Endodermal cell (in vitro differentiated cells): ENCODE measurements at regions not wholly inside any gene's neighbourhood (a gene's known extent, or its start where the extent isn't known, plus 50 kb on each side); places are given as distances from the start of the nearest gene placed in this dataset.

Source experiments
- DNase-seq: peaks from one replicate; pipeline ENCODE4 v3.0.0-alpha.2; 2017
- H3K27ac ChIP-seq: 2 replicates; pipeline ENCODE4 v1.5.1; 2013; ENCODE audit warnings: mild to moderate bottlenecking, low read depth, low read length, moderate library complexity
- H3K27me3 ChIP-seq: 2 replicates; pipeline ENCODE4 v1.6.1; 2013; ENCODE audit warnings: mild to moderate bottlenecking, low read length, moderate library complexity; ENCODE audit not compliant: insufficient read depth, control insufficient read depth, poor library complexity, severe bottlenecking
- H3K36me3 ChIP-seq: 2 replicates; pipeline ENCODE4 v1.7.0; 2013; ENCODE audit warnings: mild to moderate bottlenecking, low read length, moderate library complexity; ENCODE audit not compliant: control insufficient read depth, insufficient read depth
- H3K4me1 ChIP-seq: one replicate; pipeline ENCODE4 v1.7.0; 2013; ENCODE audit warnings: low read length; ENCODE audit not compliant: control insufficient read depth, insufficient read depth
- H3K4me3 ChIP-seq: 2 replicates; pipeline ENCODE4 v1.5.1; 2013; ENCODE audit warnings: mild to moderate bottlenecking, low read length, moderate library complexity
- H3K9ac ChIP-seq: 2 replicates; pipeline ENCODE4 v1.6.1; 2013; ENCODE audit warnings: mild to moderate bottlenecking, low read length, moderate library complexity; ENCODE audit not compliant: poor library complexity, severe bottlenecking; ENCODE audit errors: extremely low read depth
- H3K9me3 ChIP-seq: 2 replicates; pipeline ENCODE4 v1.6.1; 2013; ENCODE audit warnings: mild to moderate bottlenecking, low read length, moderate library complexity; ENCODE audit not compliant: control insufficient read depth
- H3K27ac Mint-ChIP-seq: 2 replicates; pipeline ENCODE4 v1.8.0; 2020; ENCODE audit warnings: mixed read lengths
- H3K27me3 Mint-ChIP-seq: 2 replicates; pipeline ENCODE4 v1.8.0; 2021; ENCODE audit warnings: mild to moderate bottlenecking, mixed read lengths; ENCODE audit not compliant: insufficient read depth
- H3K36me3 Mint-ChIP-seq: 2 replicates; pipeline ENCODE4 v1.8.0; 2020; ENCODE audit warnings: low read depth, mixed read lengths
- H3K4me1 Mint-ChIP-seq: 2 replicates; pipeline ENCODE4 v1.8.0; 2020; ENCODE audit warnings: mixed read lengths
- H3K4me3 Mint-ChIP-seq: 2 replicates; pipeline ENCODE4 v1.8.0; 2020; ENCODE audit warnings: mild to moderate bottlenecking, moderate library complexity, mixed read lengths
- H3K9me3 Mint-ChIP-seq: 2 replicates; pipeline ENCODE4 v1.8.0; 2020; ENCODE audit warnings: mild to moderate bottlenecking, mixed read lengths
- CTCF ChIP-seq: fragments of 200-600 bp; sonication (generic); conservative IDR thresholded peaks from 2 replicates; pipeline ENCODE4 v1.5.0; 2021; ENCODE audit warnings: antibody characterized with exemption, mild to moderate bottlenecking
- WGBS, 2 experiments: methylation state at CpG; one replicate each; pipeline versions ENCODE4 v1.1.5 to v1.1.7; 2013; ENCODE audit warnings: missing lambda C conversion rate in 2 of 2, mixed read lengths in 1 of 2; ENCODE audit not compliant: insufficient coverage in 1 of 2, insufficient read length in 1 of 2; 5-methylcytosine and 5-hydroxymethylcytosine counted together

GRCh38 chr2:18907937-18908336 is 318.6 kb upstream of the NT5C1B start:
- peaks cover 5% of the 10 kb centered on the region for H3K4me1 ChIP-seq
- 91 to 98% methylated on average over 3 of the region's 3 CpGs for WGBS, 2 experiments
- no peaks in the 10 kb centered on the region for H3K36me3 ChIP-seq
- no peak for TF ChIP-seq CTCF
- H3K9ac ChIP-seq: no peak overlapping the region
- no peak overlapping the region for H3K4me3 Mint-ChIP-seq
- H3K27ac Mint-ChIP-seq: no peak overlapping the region
- no peaks in the 10 kb centered on the region for H3K27me3 ChIP-seq
- DNase-seq: no peak
- H3K27ac ChIP-seq: no peak overlapping the region
- no peaks in the 10 kb centered on the region for H3K9me3 Mint-ChIP-seq
- peaks cover 5% of the 10 kb centered on the region for H3K27me3 Mint-ChIP-seq
- no peak overlapping the region for H3K4me3 ChIP-seq
- H3K36me3 Mint-ChIP-seq: no peaks in the 10 kb centered on the region
- no peaks in the 10 kb centered on the region for H3K9me3 ChIP-seq
- H3K4me1 Mint-ChIP-seq: peaks cover 10% of the 10 kb centered on the region

- Histone ChIP-seq H3K4me1 (peaks cover 4% of the 10 kb centered on the region), H3K27me3 (no peaks in the 10 kb centered on the region), H3K9ac (no peak overlapping the region), H3K4me3 (no peak overlapping the region), H3K27ac (no peak overlapping the region), H3K9me3 (no peaks in the 10 kb centered on the region), H3K36me3 (no peaks in the 10 kb centered on the region)
- Mint-ChIP-seq H3K9me3 (no peaks in the 10 kb centered on the region), H3K4me1 (peaks cover 8% of the 10 kb centered on the region), H3K4me3 (no peak overlapping the region), H3K27ac (no peak overlapping the region), H3K36me3 (no peaks in the 10 kb centered on the region), H3K27me3 (peaks cover 5% of the 10 kb centered on the region)
- TF ChIP-seq CTCF: no peak
- DNase-seq: no peak
- WGBS, 2 experiments: 93% methylated on average over 2 of the region's 2 CpGs; no CpG with 5 or more reads in 1 of the 2 experiments
These were observed 318.1 kb upstream of the NT5C1B start for GRCh38 chr2:18907508-18907907.

GRCh38 chr2:18903750-18904149 is 314.4 kb upstream of the NT5C1B start:
- Mint-ChIP-seq H3K36me3 (no peaks in the 10 kb centered on the region), H3K27ac (no peak overlapping the region), H3K4me1 (peaks cover 11% of the 10 kb centered on the region), H3K9me3 (no peaks in the 10 kb centered on the region), H3K4me3 (no peak overlapping the region), H3K27me3 (peaks cover 7% of the 10 kb centered on the region)
- no peak overlapping the region for H3K9ac ChIP-seq
- no peaks in the 10 kb centered on the region for H3K36me3 ChIP-seq
- H3K27me3 ChIP-seq: no peaks in the 10 kb centered on the region
- peaks cover 4% of the 10 kb centered on the region for H3K4me1 ChIP-seq
- TF ChIP-seq CTCF: no peak
- no peaks in the 10 kb centered on the region for H3K9me3 ChIP-seq
- DNase-seq: no peak
- WGBS, 2 experiments: 93 to 95% methylated on average over 3 of the region's 3 CpGs
- no peak overlapping the region for H3K27ac ChIP-seq
- H3K4me3 ChIP-seq: no peak overlapping the region
